Skin of body (tissue), 1 donor: ENCODE measurements at regions not wholly inside any gene's neighbourhood (a gene's known extent, or its start where the extent isn't known, plus 50 kb on each side); places are given as distances from the start of the nearest gene placed in this dataset.

ENCODE experiments used
- DNase-seq: peaks from one replicate; lab custom pipeline; 2025; lab: John Stamatoyannopoulos, UW

- DNase-seq, result no peak
Observed at GRCh38 chr6:153790876-153791473, 248.1 kb upstream of the OPRM1 start.

DNA sequence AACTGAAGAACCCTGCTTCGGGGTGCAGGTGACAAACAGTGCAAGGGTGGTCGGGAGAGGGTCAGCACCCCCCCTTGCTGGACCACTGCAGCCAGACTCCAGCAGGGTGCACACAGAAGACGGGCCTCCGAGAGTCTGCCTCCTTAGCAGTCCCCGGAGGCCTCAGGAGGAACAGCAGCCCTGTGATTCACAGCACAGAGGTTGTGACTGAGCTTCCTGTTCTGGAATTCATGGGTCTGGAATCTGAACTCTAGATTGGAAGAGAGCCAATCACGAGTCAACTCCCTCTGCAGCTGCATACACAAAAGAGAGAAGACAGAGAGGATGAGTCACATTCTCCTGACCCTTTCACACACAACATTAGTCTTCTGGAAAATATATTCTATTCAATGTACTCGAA lies 249.0 kb upstream of the OPRM1 start:
- DNase-seq, result no peak

DNA sequence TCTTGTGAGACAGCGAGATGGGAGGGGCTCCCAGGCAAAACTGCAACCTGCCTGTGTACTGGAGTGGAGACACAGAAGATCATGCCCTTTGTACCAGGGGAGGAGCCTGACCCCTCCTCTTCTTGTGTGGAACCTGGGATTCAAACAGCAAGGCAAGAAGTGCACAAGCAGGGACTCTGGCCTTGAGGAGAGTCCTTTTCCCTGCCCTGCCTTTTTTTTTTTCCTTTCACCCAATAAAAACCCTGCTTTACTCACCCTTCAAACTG lies 251.8 kb upstream of the OPRM1 start:
- no peak for DNase-seq

- DNase-seq, result no peak
Observed at GRCh38 chr6:153781306-153781705, 257.7 kb upstream of the OPRM1 start.

DNA sequence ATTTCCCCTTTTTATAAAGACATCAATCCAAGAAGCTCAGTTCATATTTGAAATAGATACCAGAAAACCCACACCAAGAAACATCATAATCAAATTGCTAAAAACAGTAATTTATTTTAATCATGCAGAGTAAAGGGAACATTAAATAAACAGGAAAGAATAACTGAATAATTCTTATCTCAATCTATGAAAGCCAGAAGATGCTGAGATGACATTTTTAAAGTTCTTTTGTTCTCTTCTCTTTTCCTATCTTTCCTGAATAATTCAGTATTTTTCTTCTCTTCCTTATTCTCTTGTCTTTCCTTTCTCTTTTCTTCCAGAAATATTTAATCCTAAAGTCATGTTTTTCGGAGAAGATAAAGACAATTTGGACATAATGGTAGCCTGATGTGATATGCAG lies 259.0 kb upstream of the OPRM1 start:
- no peak for DNase-seq

DNA sequence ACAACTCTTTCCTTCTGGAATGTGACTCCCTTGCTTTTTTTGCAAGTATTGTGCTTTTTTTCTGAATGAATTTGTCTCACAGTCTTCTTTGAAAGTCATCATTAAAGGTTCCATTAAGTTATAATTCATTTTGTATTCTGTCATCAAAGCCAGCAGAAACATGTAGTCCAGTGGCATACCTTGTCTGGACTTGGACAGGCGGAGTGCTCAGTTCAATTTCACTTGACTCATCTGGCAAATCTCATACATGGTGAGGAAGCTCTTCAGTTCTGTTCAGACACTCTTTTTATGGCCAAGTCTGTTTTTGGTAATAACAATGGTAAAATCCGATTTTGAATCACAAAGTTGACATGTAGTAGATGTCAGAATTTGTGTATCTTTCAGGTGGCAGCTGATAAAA lies 260.8 kb upstream of the OPRM1 start:
- no peak for DNase-seq

GRCh38 chr6:153771577-153771976 lies 267.5 kb upstream of the OPRM1 start:
- DNase-seq, result no peak

- DNase-seq, result no peak
Observed at GRCh38 chr6:153767127-153767526, 271.9 kb upstream of the OPRM1 start.

DNA sequence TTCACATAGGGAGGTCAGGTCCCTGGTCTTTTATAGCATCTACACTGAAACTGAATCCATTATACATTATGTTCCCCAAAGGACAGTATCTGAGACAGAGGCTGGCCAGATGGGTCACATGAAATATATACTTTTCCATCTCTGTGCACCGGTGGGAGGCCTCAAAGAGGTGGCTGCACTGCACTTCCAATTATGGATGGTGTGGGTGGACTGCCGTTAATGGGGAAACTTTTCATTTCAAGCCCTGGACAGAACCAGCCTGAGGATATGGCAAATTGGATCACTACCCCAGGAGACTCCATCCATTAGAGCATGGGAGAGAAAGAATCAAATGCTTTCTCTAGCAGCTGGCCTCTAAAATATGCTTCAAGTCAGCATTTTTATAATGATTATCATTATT lies 280.5 kb upstream of the OPRM1 start:
- no peak for DNase-seq

DNA sequence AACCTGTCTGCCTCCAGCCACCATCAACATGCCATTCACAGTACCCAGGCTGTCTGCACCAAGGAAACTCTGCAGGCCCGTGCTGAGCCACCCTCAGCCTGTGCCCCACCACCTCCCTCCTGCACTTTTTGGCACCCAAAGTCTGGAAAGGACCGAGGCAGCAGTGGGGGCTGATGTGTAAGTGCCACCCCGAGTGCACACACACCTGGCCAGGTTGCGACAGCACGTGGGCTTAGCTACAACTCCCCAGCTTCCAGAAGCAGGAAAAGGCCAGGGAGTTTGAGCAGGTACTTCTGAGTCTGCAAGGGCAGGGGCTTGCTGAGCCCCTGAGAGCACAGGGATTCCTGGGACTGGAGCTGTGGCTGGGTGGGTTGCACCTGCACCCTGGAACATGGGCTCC lies 303.3 kb upstream of the OPRM1 start:
- DNase-seq, result no peak

GRCh38 chr6:153729189-153729588 lies 309.9 kb upstream of the OPRM1 start:
- no peak for DNase-seq

DNA sequence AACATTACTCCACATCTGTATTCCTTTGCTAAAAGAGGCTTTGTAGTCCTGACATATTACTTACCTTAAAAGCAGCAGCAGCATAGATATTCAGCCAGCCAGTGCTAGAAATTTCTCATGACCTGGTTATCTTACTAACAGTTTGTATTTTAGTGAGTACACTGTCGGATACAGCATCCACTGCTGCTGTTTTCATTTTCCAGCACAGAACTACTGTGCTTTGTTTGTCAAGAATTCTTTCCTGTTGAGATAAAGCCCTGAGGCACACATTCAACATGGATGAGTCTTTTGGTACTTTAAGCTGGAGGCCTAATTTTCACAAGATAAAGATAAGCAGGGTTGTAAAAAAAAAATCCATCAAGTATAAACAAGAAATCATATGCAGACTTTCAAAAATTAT lies 311.2 kb upstream of the OPRM1 start:
- no peak for DNase-seq

GRCh38 chr6:153725456-153725855 lies 313.6 kb upstream of the OPRM1 start:
- DNase-seq, result no peak

DNA sequence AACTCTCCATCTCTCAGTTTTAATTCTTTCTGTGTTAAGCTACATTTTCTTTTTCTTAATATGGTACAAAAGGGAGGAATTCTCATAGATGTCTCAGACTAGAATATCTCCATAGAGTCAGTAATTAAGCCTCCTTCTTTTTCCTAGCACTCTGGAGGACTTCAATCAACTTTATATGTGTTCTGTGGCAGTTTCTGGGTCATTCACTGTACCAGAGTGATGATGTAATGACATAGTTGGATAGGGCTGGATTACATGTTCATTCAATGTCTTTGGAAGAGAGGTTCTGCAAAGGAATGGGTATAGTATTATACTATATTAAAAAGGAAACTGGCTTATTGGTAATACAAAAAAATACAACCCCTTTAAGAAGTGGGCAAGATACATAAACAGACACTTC lies 318.3 kb upstream of the OPRM1 start:
- DNase-seq, result no peak

DNA sequence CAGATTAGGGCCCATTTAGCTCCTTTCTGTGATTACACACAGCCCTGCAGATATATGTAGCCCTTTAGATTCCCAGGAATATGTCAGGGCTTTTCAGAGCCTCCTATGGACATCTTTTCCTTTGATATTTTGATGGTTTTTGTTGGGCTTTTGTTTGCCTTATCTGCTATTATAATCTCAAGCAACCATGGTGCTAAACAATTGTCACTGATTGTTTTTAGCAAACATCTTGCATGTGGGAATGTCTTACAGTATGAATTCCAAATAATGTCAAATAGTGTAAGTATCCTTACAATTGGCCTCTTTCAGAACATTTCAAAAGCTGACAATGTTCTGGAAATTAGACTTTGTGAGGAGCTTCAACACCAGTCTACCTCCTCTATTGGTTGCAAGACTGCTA lies 333.6 kb upstream of the OPRM1 start:
- DNase-seq, result no peak

DNA sequence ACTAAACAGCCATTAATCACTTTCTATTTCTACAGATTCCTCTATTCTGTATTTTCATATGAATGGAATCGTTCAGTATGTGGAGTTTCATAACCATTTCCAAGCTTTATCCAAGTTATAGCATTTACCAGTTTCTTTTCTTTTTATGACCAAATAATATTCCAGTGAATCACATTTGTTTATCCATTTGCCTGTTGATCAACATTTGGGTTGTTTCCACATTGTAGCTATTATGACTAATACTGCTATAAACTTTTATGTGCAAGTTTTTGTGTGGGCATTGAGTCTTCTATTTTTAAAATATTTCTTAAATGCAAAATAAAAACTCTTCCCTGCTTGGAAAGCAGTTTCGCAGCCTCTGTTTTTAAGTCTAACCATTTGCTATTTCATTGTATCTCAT lies 336.4 kb upstream of the OPRM1 start:
- no peak for DNase-seq

- no peak for DNase-seq
Observed at GRCh38 chr6:153698637-153699036, 340.4 kb upstream of the OPRM1 start.

- no peak for DNase-seq
Observed at GRCh38 chr6:153698001-153698400, 341.0 kb upstream of the OPRM1 start.

DNA sequence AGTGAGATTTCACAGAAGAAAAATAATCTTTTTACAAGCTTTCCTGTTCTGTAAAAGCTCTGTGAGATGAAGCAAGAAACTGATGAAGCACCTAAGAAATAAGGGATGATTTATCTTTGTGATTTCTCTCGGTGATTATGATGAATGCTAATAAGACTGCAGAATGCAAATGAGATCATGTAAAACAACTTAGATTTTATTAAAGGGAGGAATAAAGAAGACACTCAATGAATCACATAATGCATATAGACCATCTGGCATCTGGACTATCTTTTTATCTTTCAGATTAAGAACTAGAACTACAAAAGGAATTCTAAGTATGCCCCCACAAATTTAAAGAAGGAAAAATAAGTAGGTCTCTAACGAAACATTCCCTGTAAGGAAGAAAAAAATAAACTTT lies 361.5 kb upstream of the OPRM1 start:
- DNase-seq, result no peak

GRCh38 chr6:153673750-153674149 lies 365.3 kb upstream of the OPRM1 start:
- no peak for DNase-seq

- DNase-seq, result no peak
Observed at GRCh38 chr6:153673225-153673624, 365.8 kb upstream of the OPRM1 start.

DNA sequence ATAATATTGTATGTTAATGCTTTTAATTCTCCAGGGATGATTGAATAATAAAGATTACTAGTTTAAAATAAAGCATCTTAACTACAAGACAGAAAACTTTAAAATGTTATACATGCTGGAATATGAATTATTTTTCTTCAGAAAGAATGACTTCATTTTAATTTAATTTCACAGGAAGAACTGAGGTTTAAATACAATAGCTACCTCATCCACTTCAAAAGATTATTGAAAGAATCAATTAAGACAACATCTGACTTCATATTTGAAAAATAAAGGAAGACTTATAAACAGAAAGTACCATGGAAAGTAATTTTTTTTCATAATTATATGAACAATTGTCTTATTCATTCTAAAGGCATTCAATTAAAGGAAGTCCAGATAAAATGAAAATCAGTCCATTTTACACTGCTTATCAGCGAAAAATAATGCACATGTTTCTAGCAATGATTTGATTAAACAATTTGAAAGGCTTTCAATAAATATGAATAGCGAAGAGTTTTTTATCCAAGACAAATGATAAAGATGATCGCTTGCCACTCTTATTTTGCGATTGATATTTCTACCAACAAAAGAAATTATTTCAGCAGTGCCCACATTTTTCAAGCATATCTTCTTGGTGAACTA lies 368.5 kb upstream of the OPRM1 start:
- DNase-seq, result no peak

- DNase-seq, result no peak
Observed at GRCh38 chr6:153668758-153669157, 370.3 kb upstream of the OPRM1 start.

GRCh38 chr6:153662982-153663381 lies 376.1 kb upstream of the OPRM1 start:
- DNase-seq, result no peak
